ENCODE measurements at regions not wholly inside any gene's neighbourhood (a gene's known extent, or its start where the extent isn't known, plus 50 kb on each side); places are given as distances from the start of the nearest gene placed in this dataset.

GRCh38 chr16:65760874-65761273, 605.6 kb upstream of the CDH5 start:
- H2BK5ac ChIP-seq (ENCODE audit: low read depth, low read length): no peak overlapping the region
- no peak overlapping the region for H3K4me2 ChIP-seq (ENCODE audit: insufficient read depth in 1 of 2, low read depth in 2 of 2, low read length in 2 of 2)
- no peak overlapping the region for H2BK120ac ChIP-seq (replicated peaks; ENCODE audit: low read depth, low read length)
- no peak overlapping the region for H2BK15ac ChIP-seq (ENCODE audit: low read length)
- H4K5ac ChIP-seq (ENCODE audit: insufficient read length, low read depth, low read length): no peak overlapping the region
- H3K4ac ChIP-seq (replicated peaks; ENCODE audit: insufficient read length, low read depth, low read length): no peak overlapping the region
- H3K27me3 ChIP-seq (replicated peaks in 1 of 4; ENCODE audit: control insufficient read depth in 3 of 4, extremely low read depth in 1 of 4, insufficient read depth in 3 of 4, low read length in 3 of 4): no peaks in the 10 kb centered on the region; a peak in 1 of 7 replicates
- DNase-seq (ENCODE audit: low read depth in 1 of 2, low spot score in 2 of 2): no peak
- ChIA-PET CTCF (ENCODE audit: partially characterized antibody) (interaction anchor here (0.6 to 1.7 kb wide), 4 partner anchors 11 to 717 kb away, joined by 3 to 4 read pairs (median 3); no protein-coding TSS in a partner anchor), POLR2A (ENCODE audit: partially characterized antibody) (interaction anchor here (1.2 kb wide), 1 partner anchor 11 kb away, joined by 3 read pairs; no protein-coding TSS in a partner anchor)
- no peak overlapping the region for H4K8ac ChIP-seq (ENCODE audit: extremely low read depth, insufficient read depth, low read length)
- no peaks in the 10 kb centered on the region for H3K36me3 ChIP-seq (ENCODE audit: control insufficient read depth in 2 of 4, insufficient read depth in 4 of 4, low read length in 3 of 4)
- no peak overlapping the region for H3K56ac ChIP-seq (replicated peaks; ENCODE audit: insufficient read length, low read depth, low read length)
- H4K91ac ChIP-seq (replicated peaks; ENCODE audit: insufficient read length, low read length): no peak overlapping the region
- no peak overlapping the region for H3K27ac ChIP-seq (ENCODE audit: low read depth, low read length)
- H2AFZ ChIP-seq (ENCODE audit: low read length): no peak overlapping the region
- H3K4me1 ChIP-seq (replicated peaks in 1 of 4; ENCODE audit: control insufficient read depth in 3 of 4, insufficient read depth in 4 of 4, low read length in 3 of 4): peaks cover 0 to 5% (median 1%) of the 10 kb centered on the region in 4 experiments; a peak in 2 of 7 replicates
- H3K23ac ChIP-seq (ENCODE audit: insufficient read length): no peak overlapping the region
- H4K20me1 ChIP-seq (replicated peaks in 1 of 2; ENCODE audit: control insufficient read depth in 1 of 2, insufficient read depth in 2 of 2, low read length in 2 of 2): no peaks in the 10 kb centered on the region
- H3K4me3 ChIP-seq (ENCODE audit: extremely low read depth in 1 of 4, insufficient read depth in 2 of 4, low read depth in 3 of 4, low read length in 4 of 4): no peak overlapping the region
- H3K9ac ChIP-seq (replicated peaks in 1 of 4; ENCODE audit: extremely low read depth in 1 of 4, low read depth in 3 of 4, low read length in 3 of 4): no peak overlapping the region
- no peak overlapping the region for H2AK5ac ChIP-seq (ENCODE audit: low read depth, low read length)
- no peak overlapping the region for H3K14ac ChIP-seq (ENCODE audit: insufficient read length)
- H3K23me2 ChIP-seq (ENCODE audit: low read depth, low read length): no peaks in the 10 kb centered on the region
- H3K18ac ChIP-seq (ENCODE audit: extremely low read depth, low read length): no peak overlapping the region
- no peaks in the 10 kb centered on the region for H3K79me1 ChIP-seq (ENCODE audit: low read depth, low read length)
- WGBS, 2 experiments (ENCODE audit: extremely low coverage in 1 of 2, insufficient coverage in 1 of 2, insufficient read length in 1 of 2, insufficient replicate concordance in 2 of 2, low coverage in 1 of 2, low lambda C conversion rate in 2 of 2, missing lambda C conversion rate in 1 of 2): 66% methylated on average over 4 of the region's 4 CpGs; no CpG with 5 or more reads in 1 of the 2 experiments
- H2BK20ac ChIP-seq (ENCODE audit: low read length): no peak overlapping the region
- FAIRE-seq: no peak
- no peaks in the 10 kb centered on the region for H3K79me2 ChIP-seq (ENCODE audit: control insufficient read depth in 1 of 2, insufficient read depth in 2 of 2, low read length in 2 of 2)
- no peak overlapping the region for H2BK12ac ChIP-seq (ENCODE audit: low read depth, low read length)
- H3K9me3 ChIP-seq (ENCODE audit: insufficient read depth in 2 of 2, low read depth in 1 of 2, low read length in 1 of 2): no peaks in the 10 kb centered on the region
- no peak for TF ChIP-seq ASH2L (IDR thresholded peaks at IDR 0.05; ENCODE audit: low read length)
- no peak for TF ChIP-seq YY1 (IDR thresholded peaks at IDR 0.05; ENCODE audit: low read depth, low read length)
- TF ChIP-seq SP1 (IDR thresholded peaks at IDR 0.05; ENCODE audit: low read depth, low read length): no peak
- TF ChIP-seq MAX (IDR thresholded peaks at IDR 0.05): no peak
- TF ChIP-seq BCL11A (IDR thresholded peaks at IDR 0.05; ENCODE audit: low read depth in 2 of 2, low read length in 2 of 2): no peak
- no peak for TF ChIP-seq KDM1A (IDR thresholded peaks at IDR 0.05; ENCODE audit: borderline replicate concordance, low read length)
- TF ChIP-seq CTCF (IDR thresholded peaks at IDR 0.05; ENCODE audit: control extremely low read depth in 1 of 3, insufficient read depth in 1 of 3, low read depth in 1 of 3, low read length in 3 of 3): no peak
- TF ChIP-seq PHF8 (conservative IDR thresholded peaks at IDR 0.05; ENCODE audit: low read depth, low read length): no peak
- TF ChIP-seq RAD21 (IDR thresholded peaks at IDR 0.05 in 1 of 2, conservative IDR thresholded peaks at IDR 0.05 in 1 of 2; ENCODE audit: low read depth in 2 of 2, low read length in 2 of 2): no peak
- TF ChIP-seq CBX5 (IDR thresholded peaks at IDR 0.05; ENCODE audit: low read depth, low read length): no peak
- TF ChIP-seq RBBP5 (IDR thresholded peaks at IDR 0.05; ENCODE audit: borderline replicate concordance, low read depth, low read length): no peak
- no peak for TF ChIP-seq CEBPB (IDR thresholded peaks at IDR 0.05; ENCODE audit: low read depth, low read length)

All from H1 (cell line).